Uterus (tissue), 3 donors: ENCODE measurements at regions not wholly inside any gene's neighbourhood (a gene's known extent, or its start where the extent isn't known, plus 50 kb on each side); places are given as distances from the start of the nearest gene placed in this dataset.

Experiments used
- DNase-seq, 2 donors: peaks; one replicate each; pipeline ENCODE4 v3.0.0-alpha.2; 2019 to 2020
- H3K27ac ChIP-seq, 2 donors: fragments of 200-600 bp; sonication (generic); 1 replicate in 1 of 2; 2 replicates in 1 of 2; pipeline ENCODE4 v1.5.1; 2016 to 2018
- H3K27me3 ChIP-seq, 2 donors: fragments of 200-600 bp; sonication (generic); one replicate each; pipeline ENCODE4 v1.5.1; 2018 to 2019; ENCODE audit warnings: control low read depth in 1 of 2
- H3K36me3 ChIP-seq, 2 donors: fragments of 200-600 bp; sonication (generic); one replicate each; pipeline ENCODE4 v1.5.1; 2019; ENCODE audit warnings: control low read depth in 1 of 2
- H3K4me1 ChIP-seq, 2 donors: fragments of 200-600 bp; sonication (generic); one replicate each; pipeline ENCODE4 v1.5.1; 2018 to 2019; ENCODE audit warnings: control low read depth in 1 of 2
- H3K4me3 ChIP-seq, 2 donors: fragments of 200-600 bp; sonication (generic); 1 replicate in 1 of 2; 2 replicates in 1 of 2; pipeline ENCODE4 v1.5.1; 2018 to 2019; ENCODE audit warnings: mild to moderate bottlenecking in 1 of 2
- H3K9me3 ChIP-seq, 2 donors: fragments of 200-600 bp; sonication (generic); one replicate each; pipeline ENCODE4 v1.5.1; 2019; ENCODE audit warnings: control low read depth in 1 of 2
- CTCF ChIP-seq, 4 experiments: fragments of 200-600 bp in 2 of 4; fragments of 450-650 bp in 2 of 4; sonication (generic) in 2 of 4; IDR thresholded peaks; one replicate each; pipeline ENCODE4 v1.5.1; 2016 to 2019; ENCODE audit warnings: antibody characterized with exemption in 4 of 4, mild to moderate bottlenecking in 2 of 4, moderate library complexity in 1 of 4
- POLR2A ChIP-seq, 2 donors: fragments of 450-650 bp; IDR thresholded peaks; one replicate each; pipeline ENCODE4 v1.6.1; 2016; ENCODE audit warnings: antibody characterized with exemption in 2 of 2, mild to moderate bottlenecking in 1 of 2, moderate library complexity in 1 of 2
- intact Hi-C: fragments of 100-400 bp; cut with DNase I; formaldehyde crosslinking; loops from one replicate; pipeline ENCODE4 v1.15.1; 2023; ENCODE audit warnings: low total_unique reads
- donor health status: DM: yes; HTN: yes; CAD: no.

GRCh38 chr4:79016878-79017277 is 77.6 kb upstream of the PAQR3 start:
- intact Hi-C loops = no loop called here
- H3K36me3 ChIP-seq = no peaks in the 10 kb centered on the region
- no peak for TF ChIP-seq POLR2A (IDR thresholded peaks at IDR 0.05)
- no peak for TF ChIP-seq CTCF (IDR thresholded peaks at IDR 0.05)
- H3K27ac ChIP-seq = no peak overlapping the region
- no peaks in the 10 kb centered on the region for H3K27me3 ChIP-seq
- no peaks in the 10 kb centered on the region for H3K9me3 ChIP-seq
- DNase-seq = no peak
- H3K4me3 ChIP-seq = no peak overlapping the region
- no peaks in the 10 kb centered on the region for H3K4me1 ChIP-seq

- Histone ChIP-seq H3K36me3 (no peaks in the 10 kb centered on the region), H3K27ac (no peak overlapping the region), H3K9me3 (no peaks in the 10 kb centered on the region), H3K4me3 (no peak overlapping the region), H3K4me1 (no peaks in the 10 kb centered on the region), H3K27me3 (no peaks in the 10 kb centered on the region)
- TF ChIP-seq CTCF (IDR thresholded peaks at IDR 0.05) (no peak), POLR2A (IDR thresholded peaks at IDR 0.05) (no peak)
- no peak for DNase-seq
- intact Hi-C loops = no loop called here
Observed at GRCh38 chr4:79015411-79015810, 76.2 kb upstream of the PAQR3 start.

GRCh38 chr4:79014230-79014629 is 75.0 kb upstream of the PAQR3 start:
- H3K9me3 ChIP-seq = no peaks in the 10 kb centered on the region
- no peaks in the 10 kb centered on the region for H3K27me3 ChIP-seq
- intact Hi-C loops = no loop called here
- no peaks in the 10 kb centered on the region for H3K4me1 ChIP-seq
- no peak overlapping the region for H3K4me3 ChIP-seq
- no peak for TF ChIP-seq CTCF (IDR thresholded peaks at IDR 0.05)
- TF ChIP-seq POLR2A (IDR thresholded peaks at IDR 0.05) = no peak
- no peak for DNase-seq
- no peaks in the 10 kb centered on the region for H3K36me3 ChIP-seq
- H3K27ac ChIP-seq = no peak overlapping the region

- H3K4me1 ChIP-seq = no peaks in the 10 kb centered on the region
- no peaks in the 10 kb centered on the region for H3K27me3 ChIP-seq
- intact Hi-C loops = no loop called here
- H3K4me3 ChIP-seq = no peak overlapping the region
- H3K36me3 ChIP-seq = no peaks in the 10 kb centered on the region
- H3K9me3 ChIP-seq = no peaks in the 10 kb centered on the region
- H3K27ac ChIP-seq = no peak overlapping the region
- no peak for DNase-seq
- TF ChIP-seq CTCF (IDR thresholded peaks at IDR 0.05) (no peak), POLR2A (IDR thresholded peaks at IDR 0.05) (no peak)
Observed at GRCh38 chr4:79013756-79014155, 74.5 kb upstream of the PAQR3 start.

- no peaks in the 10 kb centered on the region for H3K36me3 ChIP-seq
- H3K4me1 ChIP-seq = no peaks in the 10 kb centered on the region
- intact Hi-C loops = no loop called here
- no peaks in the 10 kb centered on the region for H3K9me3 ChIP-seq
- no peak overlapping the region for H3K4me3 ChIP-seq
- TF ChIP-seq POLR2A (IDR thresholded peaks at IDR 0.05) (no peak), CTCF (IDR thresholded peaks at IDR 0.05) (no peak)
- no peak for DNase-seq
- no peak overlapping the region for H3K27ac ChIP-seq
- no peaks in the 10 kb centered on the region for H3K27me3 ChIP-seq
Observed at GRCh38 chr4:78990938-78991810, 51.9 kb upstream of the PAQR3 start.
